Nephron (organoid): ENCODE measurements at regions not wholly inside any gene's neighbourhood (a gene's known extent, or its start where the extent isn't known, plus 50 kb on each side); places are given as distances from the start of the nearest gene placed in this dataset.
A peak's percentile ranks its signal among the peaks of the same experiment; 100 is the strongest.

ENCODE experiments used
- H3K27ac Mint-ChIP-seq, 3 experiments: 2 replicates each; pipeline ENCODE4 v1.8.0; 2020; ENCODE audit warnings: mixed read lengths in 3 of 3, mild to moderate bottlenecking in 2 of 3, moderate library complexity in 1 of 3
- H3K27me3 Mint-ChIP-seq: 2 replicates; pipeline ENCODE4 v1.8.0; 2021; ENCODE audit warnings: low read depth, mild to moderate bottlenecking, moderate library complexity, mixed read lengths
- H3K36me3 Mint-ChIP-seq: 2 replicates; pipeline ENCODE4 v1.8.0; 2020; ENCODE audit warnings: low read depth, mixed read lengths
- H3K4me1 Mint-ChIP-seq: 2 replicates; pipeline ENCODE4 v1.8.0; 2020; ENCODE audit warnings: mixed read lengths
- H3K4me3 Mint-ChIP-seq, 3 experiments: 2 replicates each; pipeline ENCODE4 v1.8.0; 2020; ENCODE audit warnings: mild to moderate bottlenecking in 3 of 3, mixed read lengths in 3 of 3, moderate library complexity in 2 of 3
- H3K9me3 Mint-ChIP-seq: 2 replicates; pipeline ENCODE4 v1.8.0; 2020; ENCODE audit warnings: mixed read lengths
- CTCF ChIP-seq, 3 experiments: fragments of 200-600 bp; sonication (generic); IDR thresholded peaks; one replicate each; pipeline ENCODE4 v1.5.0; 2021; ENCODE audit warnings: antibody characterized with exemption in 3 of 3; ENCODE audit not compliant: unreplicated experiment in 3 of 3

GRCh38 chr7:85426487-85426960, 239.7 kb upstream of the SEMA3D start:
- no peak for TF ChIP-seq CTCF (IDR thresholded peaks at IDR 0.05; ENCODE audit: unreplicated experiment in 3 of 3)
- H3K27ac Mint-ChIP-seq = no peak overlapping the region
- H3K4me1 Mint-ChIP-seq = no peaks in the 10 kb centered on the region
- H3K9me3 Mint-ChIP-seq = peaks cover 17% of the 10 kb centered on the region
- no peaks in the 10 kb centered on the region for H3K36me3 Mint-ChIP-seq
- H3K27me3 Mint-ChIP-seq = no peaks in the 10 kb centered on the region
- H3K4me3 Mint-ChIP-seq = no peak overlapping the region

- Mint-ChIP-seq H3K36me3 (no peaks in the 10 kb centered on the region), H3K27me3 (no peaks in the 10 kb centered on the region)
- no peak for TF ChIP-seq CTCF (IDR thresholded peaks at IDR 0.05; ENCODE audit: unreplicated experiment in 3 of 3)
These were observed 237.4 kb upstream of the SEMA3D start for GRCh38 chr7:85424298-85424697.

GRCh38 chr7:85423209-85423895, 236.5 kb upstream of the SEMA3D start:
- no peaks in the 10 kb centered on the region for H3K27me3 Mint-ChIP-seq
- H3K27ac Mint-ChIP-seq = no peak overlapping the region
- H3K9me3 Mint-ChIP-seq = peaks cover under 1% of the 10 kb centered on the region
- H3K4me1 Mint-ChIP-seq = peaks cover 4% of the 10 kb centered on the region
- H3K4me3 Mint-ChIP-seq = no peak overlapping the region
- TF ChIP-seq CTCF (IDR thresholded peaks at IDR 0.05; ENCODE audit: unreplicated experiment in 3 of 3) = no peak
- no peaks in the 10 kb centered on the region for H3K36me3 Mint-ChIP-seq

More at GRCh38 chr7:85424298-85424697, 237.4 kb upstream of the SEMA3D start:
- no peak overlapping the region for H3K4me3 Mint-ChIP-seq
- no peak overlapping the region for H3K27ac Mint-ChIP-seq
- peaks cover 4% of the 10 kb centered on the region for H3K4me1 Mint-ChIP-seq
- H3K9me3 Mint-ChIP-seq = peaks cover 4% of the 10 kb centered on the region

GRCh38 chr7:85415743-85416142, 228.9 kb upstream of the SEMA3D start:
- Mint-ChIP-seq H3K4me1 (peaks cover 10% of the 10 kb centered on the region), H3K27me3 (peaks cover 6% of the 10 kb centered on the region), H3K4me3 (no peak overlapping the region), H3K27ac (no peak overlapping the region), H3K9me3 (no peaks in the 10 kb centered on the region), H3K36me3 (no peaks in the 10 kb centered on the region)
- no peak for TF ChIP-seq CTCF (IDR thresholded peaks at IDR 0.05; ENCODE audit: unreplicated experiment in 3 of 3)

GRCh38 chr7:85413718-85414117, 226.9 kb upstream of the SEMA3D start:
- H3K36me3 Mint-ChIP-seq = no peaks in the 10 kb centered on the region
- H3K27me3 Mint-ChIP-seq = peaks cover 6% of the 10 kb centered on the region
- H3K4me1 Mint-ChIP-seq = peaks cover 9% of the 10 kb centered on the region
- H3K27ac Mint-ChIP-seq = peak overlapping the region in 1 of 3 experiments; percentile 3
- H3K9me3 Mint-ChIP-seq = no peaks in the 10 kb centered on the region
- H3K4me3 Mint-ChIP-seq = no peak overlapping the region
- no peak for TF ChIP-seq CTCF (IDR thresholded peaks at IDR 0.05; ENCODE audit: unreplicated experiment in 3 of 3)

- peaks cover 6% of the 10 kb centered on the region for H3K27me3 Mint-ChIP-seq
- TF ChIP-seq CTCF (IDR thresholded peaks at IDR 0.05; ENCODE audit: unreplicated experiment in 3 of 3) = no peak
- peak overlapping the region in 1 of 3 experiments; percentile 29 for H3K27ac Mint-ChIP-seq
- no peaks in the 10 kb centered on the region for H3K9me3 Mint-ChIP-seq
- H3K36me3 Mint-ChIP-seq = no peaks in the 10 kb centered on the region
- no peak overlapping the region for H3K4me3 Mint-ChIP-seq
- peaks cover 9% of the 10 kb centered on the region for H3K4me1 Mint-ChIP-seq
These were observed 226.1 kb upstream of the SEMA3D start for GRCh38 chr7:85412912-85413311.
